HepG2 (cell line): ENCODE measurements at regions not wholly inside any gene's neighbourhood (a gene's known extent, or its start where the extent isn't known, plus 50 kb on each side); places are given as distances from the start of the nearest gene placed in this dataset.

Source experiments
- ATAC-seq: fragments of 200-7000 bp; cut with Tn5 transposase; 3 replicates; pipeline ENCODE4 v1.9.1; 2020; ENCODE audit warnings: mild to moderate bottlenecking, moderate library complexity
- BruUV-seq: library from RNA; stranded (reverse); fragments of 400-500 nt; replicated peaks from 2 replicates; lab custom pipeline; 2021; lab: Mats Ljungman, UMichigan
- CTCF ChIA-PET: fragments of 300-600 bp; formaldehyde crosslinking; extraction: SDS; loops from one replicate; lab custom pipeline; 2021; ENCODE audit warnings: low total read pairs, inconsistent platforms, low intra/inter-chr PET ratio; lab: Yijun Ruan, JAX
- POLR2A ChIA-PET: fragments of 350-600 bp; sonication (Branson Sonifier 250); formaldehyde crosslinking; loops from one replicate; lab custom pipeline; 2020; ENCODE audit warnings: antibody characterized with exemption, inconsistent platforms; lab: Yijun Ruan, JAX
- DNase-seq: peaks from one replicate; pipeline ENCODE4 v3.0.0-alpha.2; 2015; ENCODE audit warnings: low spot score
- FAIRE-seq: peaks from 3 replicates; lab custom pipeline; 2011; peaks lifted over from hg19 to GRCh38; lab: Jason Lieb, UNC
- H2AFZ ChIP-seq: one replicate; pipeline ENCODE4 v1.6.1; 2011; ENCODE audit warnings: low read length, inconsistent platforms
- H3K27ac ChIP-seq: fragments of 300-600 bp; 3 replicates; pipeline ENCODE4 v1.8.0; 2011; ENCODE audit warnings: mixed run types, mild to moderate bottlenecking, mixed read lengths, low read length, inconsistent platforms; ENCODE audit not compliant: insufficient read depth; ENCODE audit errors: extremely low read length
- H3K27me3 ChIP-seq, 2 experiments: fragments of 200-600 bp in 1 of 2; 2 replicates in 1 of 2; 3 replicates in 1 of 2; pipeline versions ENCODE4 v1.6.0 to v1.8.0; 2011; ENCODE audit warnings: low read length in 2 of 2, mild to moderate bottlenecking in 2 of 2, moderate library complexity in 2 of 2, inconsistent platforms in 1 of 2; ENCODE audit not compliant: insufficient read depth in 2 of 2, control insufficient read depth in 1 of 2
- H3K36me3 ChIP-seq, 2 experiments: fragments of 200-600 bp in 1 of 2; replicated peaks in 1 of 2; 2 replicates in 1 of 2; 3 replicates in 1 of 2; pipeline versions ENCODE4 v1.5.1 to v1.8.0; 2011; ENCODE audit warnings: low read length in 2 of 2, inconsistent platforms in 1 of 2; ENCODE audit not compliant: insufficient read depth in 2 of 2, control insufficient read depth in 1 of 2
- H3K4me1 ChIP-seq: 2 replicates; pipeline ENCODE4 v1.5.1; 2012; ENCODE audit warnings: low read length, inconsistent platforms; ENCODE audit not compliant: insufficient read depth
- H3K4me2 ChIP-seq: 2 replicates; pipeline ENCODE4 v1.6.0; 2011; ENCODE audit warnings: low read depth, low read length, inconsistent platforms
- H3K4me3 ChIP-seq, 3 experiments: fragments of 200-600 bp in 1 of 3; sonication (generic), shearing (Covaris generic) in 1 of 3; replicated peaks in 1 of 3; 2 replicates each; pipeline ENCODE4 v1.5.1; 2011 to 2016; ENCODE audit warnings: low read length in 3 of 3, inconsistent platforms in 2 of 3, low read depth in 2 of 3, mild to moderate bottlenecking in 2 of 3, control low read depth in 1 of 3, mixed read lengths in 1 of 3; ENCODE audit not compliant: insufficient read depth in 1 of 3
- H3K79me2 ChIP-seq: one replicate; pipeline ENCODE4 v1.6.1; 2011; ENCODE audit warnings: low read length, inconsistent platforms; ENCODE audit not compliant: insufficient read depth
- H3K9ac ChIP-seq: 2 replicates; pipeline ENCODE4 v1.6.0; 2011; ENCODE audit warnings: mild to moderate bottlenecking, low read depth, low read length, inconsistent platforms; ENCODE audit not compliant: insufficient read depth
- H3K9me3 ChIP-seq: 2 replicates; pipeline ENCODE4 v1.5.1; 2012; ENCODE audit warnings: mild to moderate bottlenecking, low read length
- H4K20me1 ChIP-seq: 2 replicates; pipeline ENCODE4 v1.6.0; 2011; ENCODE audit warnings: inconsistent platforms, mild to moderate bottlenecking, low read length, moderate library complexity; ENCODE audit not compliant: insufficient read depth
- ATF6 ChIP-seq: sonication (generic); formaldehyde crosslinking; conservative IDR thresholded peaks from 2 replicates; pipeline ENCODE4 v1.4.0; 2020; ENCODE audit warnings: missing genetic modification reagents
- FOXO1 ChIP-seq: sonication (generic); formaldehyde crosslinking; IDR thresholded peaks from 2 replicates; pipeline ENCODE4 v1.4.0; 2020; ENCODE audit warnings: missing genetic modification reagents
- KDM2A ChIP-seq: sonication (generic); formaldehyde crosslinking; IDR thresholded peaks from 2 replicates; pipeline ENCODE4 v1.4.0; 2020; ENCODE audit warnings: low read depth, missing genetic modification reagents, borderline replicate concordance
- KLF13 ChIP-seq: sonication (generic); formaldehyde crosslinking; IDR thresholded peaks from 2 replicates; pipeline ENCODE4 v1.4.0; 2020; ENCODE audit warnings: mild to moderate bottlenecking, missing genetic modification reagents
- NCOA2 ChIP-seq: sonication (generic); formaldehyde crosslinking; IDR thresholded peaks from 2 replicates; pipeline ENCODE4 v1.8.0; 2022; ENCODE audit warnings: inconsistent platforms
- NFKBIZ ChIP-seq: IDR thresholded peaks from 2 replicates; pipeline ENCODE4 v1.6.1; 2018; ENCODE audit warnings: missing genetic modification reagents, missing compliant biosample characterization
- PAX8 ChIP-seq: sonication (generic); formaldehyde crosslinking; IDR thresholded peaks from 2 replicates; pipeline ENCODE4 v1.8.0; 2022; ENCODE audit warnings: mild to moderate bottlenecking, missing genetic modification reagents, borderline replicate concordance
- PBX3 ChIP-seq: sonication (generic); formaldehyde crosslinking; IDR thresholded peaks from 2 replicates; pipeline ENCODE4 v1.8.1; 2023; ENCODE audit warnings: missing genetic modification reagents, inconsistent platforms, borderline replicate concordance
- RELA ChIP-seq: sonication (generic); formaldehyde crosslinking; IDR thresholded peaks from 2 replicates; pipeline ENCODE4 v1.4.0; 2020; ENCODE audit warnings: missing genetic modification reagents
- SCMH1 ChIP-seq: sonication (generic); formaldehyde crosslinking; IDR thresholded peaks from 2 replicates; pipeline ENCODE4 v1.9.0; 2021; ENCODE audit warnings: missing genetic modification reagents, mild to moderate bottlenecking, borderline replicate concordance
- U2AF2 ChIP-seq: fragments of 200-400 bp; formaldehyde crosslinking; IDR thresholded peaks from 2 replicates; pipeline ENCODE4 v1.6.1; 2017; ENCODE audit warnings: low read depth, mild to moderate bottlenecking, low read length
- ZMAT3 ChIP-seq: sonication (generic); formaldehyde crosslinking; conservative IDR thresholded peaks from 2 replicates; pipeline ENCODE4 v1.7.0; 2021; ENCODE audit warnings: missing genetic modification reagents
- ZNF101 ChIP-seq: sonication (generic); formaldehyde crosslinking; IDR thresholded peaks from 2 replicates; pipeline ENCODE4 v1.4.0; 2020; ENCODE audit warnings: mild to moderate bottlenecking, low read depth, missing genetic modification reagents, borderline replicate concordance
- ZNF124 ChIP-seq: sonication (generic); formaldehyde crosslinking; IDR thresholded peaks from 2 replicates; pipeline ENCODE4 v1.4.0; 2020; ENCODE audit warnings: missing genetic modification reagents
- ZNF615 ChIP-seq: sonication (generic); formaldehyde crosslinking; IDR thresholded peaks from 2 replicates; pipeline ENCODE4 v1.5.0; 2020; ENCODE audit warnings: mild to moderate bottlenecking, missing genetic modification reagents, borderline replicate concordance
- ZNF616 ChIP-seq: sonication (generic); formaldehyde crosslinking; IDR thresholded peaks from 2 replicates; pipeline ENCODE4 v1.5.0; 2020; ENCODE audit warnings: low read depth, mild to moderate bottlenecking, missing genetic modification reagents
- ZNF724P ChIP-seq: sonication (generic); formaldehyde crosslinking; IDR thresholded peaks from 2 replicates; pipeline ENCODE4 v1.8.0; 2022; ENCODE audit warnings: missing genetic modification reagents, borderline replicate concordance
- ZNF883 ChIP-seq: sonication (generic); formaldehyde crosslinking; IDR thresholded peaks from 2 replicates; pipeline ENCODE4 v1.5.1; 2020; ENCODE audit warnings: mild to moderate bottlenecking, missing genetic modification reagents; ENCODE audit errors: not compliant biosample characterization
- WGBS: methylation state at CpG from one replicate; pipeline ENCODE4 v1.1.6; 2017; ENCODE audit warnings: low lambda C conversion rate; 5-methylcytosine and 5-hydroxymethylcytosine counted together
- in situ Hi-C: cut with HindIII; loops from 2 replicates; pipeline ENCODE4 v1.10.0; 2017; ENCODE audit warnings: low pct_unique_long_range_greater_than_20kb; ENCODE audit not compliant: extremely low pct_ligation_motif_present
- intact Hi-C: fragments of 100-400 bp; cut with micrococcal nuclease; formaldehyde crosslinking; loops from one replicate; pipeline ENCODE4 v1.10.0; 2022; ENCODE audit not compliant: unreplicated experiment

GRCh38 chr18:67402543-67402942 lies 114.0 kb downstream of the DSEL start:
- DNase-seq (no peak), FAIRE-seq (no peak), ATAC-seq (no peak)
- H3K9me3 ChIP-seq = no peaks in the 10 kb centered on the region
- no peak overlapping the region for H3K4me3 ChIP-seq
- CTCF ChIA-PET = no interaction called here
- WGBS = 0% methylated on average over 1 of the region's 1 CpG
- TF ChIP-seq ZNF616 (no peak), NFKBIZ (no peak), SCMH1 (no peak), PAX8 (CRISPR knock-in tag) (no peak)
- no peak overlapping the region for H3K27ac ChIP-seq
- no peaks in the 10 kb centered on the region for H3K79me2 ChIP-seq
- H4K20me1 ChIP-seq = no peaks in the 10 kb centered on the region
- BruUV-seq = no TSS peak
- H3K4me1 ChIP-seq = no peaks in the 10 kb centered on the region
- in situ Hi-C loops = no loop called here
- H2AFZ ChIP-seq = no peak overlapping the region
- intact Hi-C loops = no loop called here
- no peaks in the 10 kb centered on the region; a peak in 1 of 5 replicates for H3K27me3 ChIP-seq
- no peaks in the 10 kb centered on the region for H3K36me3 ChIP-seq
- H3K4me2 ChIP-seq = no peak overlapping the region
- no peak overlapping the region for H3K9ac ChIP-seq
- POLR2A ChIA-PET = no interaction called here

GRCh38 chr18:67400502-67401117 lies 115.9 kb downstream of the DSEL start:
- Histone ChIP-seq H3K4me2 (no peak overlapping the region), H3K27ac (no peak overlapping the region), H3K27me3 (no peaks in the 10 kb centered on the region; a peak in 1 of 5 replicates), H3K9me3 (no peaks in the 10 kb centered on the region), H3K9ac (no peak overlapping the region), H3K79me2 (no peaks in the 10 kb centered on the region), H4K20me1 (no peaks in the 10 kb centered on the region), H3K4me3 (no peak overlapping the region), H2AFZ (no peak overlapping the region), H3K4me1 (no peaks in the 10 kb centered on the region), H3K36me3 (no peaks in the 10 kb centered on the region)
- in situ Hi-C loops = no loop called here
- POLR2A ChIA-PET = no interaction called here
- ATAC-seq (no peak), FAIRE-seq (no peak), DNase-seq (no peak)
- 1% methylated on average over 4 of the region's 4 CpGs for WGBS
- BruUV-seq = no TSS peak
- CTCF ChIA-PET = no interaction called here
- intact Hi-C loops = no loop called here
- no peak for TF ChIP-seq ZNF124 (CRISPR knock-in tag)
- no peak for TF ChIP-seq ZNF724P (CRISPR knock-in tag)
- no peak for TF ChIP-seq KLF13 (CRISPR knock-in tag)
- TF ChIP-seq ZNF101 = no peak
- no peak for TF ChIP-seq NCOA2
- no peak for TF ChIP-seq KDM2A
- no peak for TF ChIP-seq ZNF615 (CRISPR knock-in tag)
- no peak for TF ChIP-seq U2AF2
- no peak for TF ChIP-seq ATF6 (CRISPR knock-in tag)
- no peak for TF ChIP-seq ZMAT3 (CRISPR knock-in tag)
- TF ChIP-seq RELA (CRISPR knock-in tag) = no peak
- no peak for TF ChIP-seq ZNF883 (CRISPR knock-in tag)
- no peak for TF ChIP-seq FOXO1
- TF ChIP-seq PBX3 (CRISPR knock-in tag) = no peak
